Smooth muscle cell (in vitro differentiated cells): ENCODE measurements at regions not wholly inside any gene's neighbourhood (a gene's known extent, or its start where the extent isn't known, plus 50 kb on each side); places are given as distances from the start of the nearest gene placed in this dataset.

Experiments
- DNase-seq: peaks from one replicate; lab custom pipeline; 2025; ENCODE audit not compliant: unreplicated experiment; lab: John Stamatoyannopoulos, UW
- H2AFZ ChIP-seq: fragments of 200-600 bp; sonication (generic); 2 replicates; pipeline ENCODE4 v1.6.0; 2016; ENCODE audit warnings: antibody characterized with exemption, low read depth, mild to moderate bottlenecking
- H3F3A ChIP-seq: fragments of 200-600 bp; sonication (generic); 2 replicates; pipeline ENCODE4 v1.6.0; 2017; ENCODE audit warnings: antibody characterized with exemption, low read depth
- H3K27ac ChIP-seq: fragments of 200-600 bp; sonication (generic); 2 replicates; pipeline ENCODE4 v1.5.1; 2016; ENCODE audit warnings: low read depth, mild to moderate bottlenecking
- H3K27me3 ChIP-seq: fragments of 200-600 bp; sonication (generic); 2 replicates; pipeline ENCODE4 v1.6.1; 2016; ENCODE audit warnings: low read depth, mild to moderate bottlenecking
- H3K36me3 ChIP-seq: fragments of 200-600 bp; sonication (generic); 2 replicates; pipeline ENCODE4 v1.5.1; 2016; ENCODE audit warnings: low read depth
- H3K4me1 ChIP-seq: fragments of 200-600 bp; sonication (generic); 2 replicates; pipeline ENCODE4 v1.5.1; 2016; ENCODE audit warnings: low read depth
- H3K4me2 ChIP-seq: fragments of 200-600 bp; sonication (generic); 2 replicates; pipeline ENCODE4 v1.6.0; 2016; ENCODE audit warnings: mild to moderate bottlenecking
- H3K4me3 ChIP-seq: fragments of 200-600 bp; sonication (generic); 2 replicates; pipeline ENCODE4 v1.5.1; 2016; ENCODE audit warnings: mild to moderate bottlenecking
- H3K79me2 ChIP-seq: fragments of 200-600 bp; sonication (generic); 2 replicates; pipeline ENCODE4 v1.6.0; 2016; ENCODE audit warnings: low read depth, mild to moderate bottlenecking
- H3K9ac ChIP-seq: fragments of 200-600 bp; sonication (generic); 2 replicates; pipeline ENCODE4 v1.6.0; 2016; ENCODE audit warnings: low read depth
- H3K9me3 ChIP-seq: fragments of 200-600 bp; sonication (generic); replicated peaks from 2 replicates; pipeline ENCODE4 v1.5.1; 2016; ENCODE audit warnings: low read depth
- H4K20me1 ChIP-seq: fragments of 200-600 bp; sonication (generic); 2 replicates; pipeline ENCODE4 v1.6.0; 2016; ENCODE audit warnings: low read depth
- CTCF ChIP-seq: fragments of 200-600 bp; sonication (generic); IDR thresholded peaks from 2 replicates; pipeline ENCODE4 v1.5.1; 2017; ENCODE audit warnings: borderline replicate concordance, mild to moderate bottlenecking, antibody characterized with exemption; ENCODE audit not compliant: insufficient read depth, poor library complexity, severe bottlenecking
- WGBS: methylation state at CpG from one replicate; pipeline ENCODE4 v1.1.7; 2016; ENCODE audit warnings: low lambda C conversion rate; 5-methylcytosine and 5-hydroxymethylcytosine counted together

GRCh38 chr10:55397777-55398496, 596.9 kb upstream of the PCDH15 start:
- Histone ChIP-seq H3K4me1 (peaks cover 4% of the 10 kb centered on the region), H3K9ac (no peak overlapping the region), H3K4me3 (no peak overlapping the region), H3K36me3 (no peaks in the 10 kb centered on the region), H4K20me1 (no peaks in the 10 kb centered on the region), H3K4me2 (no peak overlapping the region), H3K9me3 (no peaks in the 10 kb centered on the region), H3K27me3 (no peaks in the 10 kb centered on the region), H2AFZ (no peak overlapping the region), H3K27ac (no peak overlapping the region), H3F3A (no peaks in the 10 kb centered on the region), H3K79me2 (no peaks in the 10 kb centered on the region)
- 91% methylated on average over 7 of the region's 7 CpGs for WGBS
- DNase-seq = no peak
- no peak for TF ChIP-seq CTCF

- H3K4me1 ChIP-seq = no peaks in the 10 kb centered on the region
- no peaks in the 10 kb centered on the region for H3K27me3 ChIP-seq
- no peak overlapping the region for H3K4me3 ChIP-seq
- no peak overlapping the region for H3K27ac ChIP-seq
- 79% methylated on average over 1 of the region's 1 CpG for WGBS
- no peak overlapping the region for H2AFZ ChIP-seq
- H3K36me3 ChIP-seq = no peaks in the 10 kb centered on the region
- no peaks in the 10 kb centered on the region for H3K9me3 ChIP-seq
- no peaks in the 10 kb centered on the region for H4K20me1 ChIP-seq
- no peak for TF ChIP-seq CTCF
- H3F3A ChIP-seq = no peaks in the 10 kb centered on the region
- no peaks in the 10 kb centered on the region for H3K79me2 ChIP-seq
- no peak overlapping the region for H3K4me2 ChIP-seq
- no peak overlapping the region for H3K9ac ChIP-seq
- DNase-seq = no peak
Observed at GRCh38 chr10:55378196-55378595, 577.2 kb upstream of the PCDH15 start.

DNA sequence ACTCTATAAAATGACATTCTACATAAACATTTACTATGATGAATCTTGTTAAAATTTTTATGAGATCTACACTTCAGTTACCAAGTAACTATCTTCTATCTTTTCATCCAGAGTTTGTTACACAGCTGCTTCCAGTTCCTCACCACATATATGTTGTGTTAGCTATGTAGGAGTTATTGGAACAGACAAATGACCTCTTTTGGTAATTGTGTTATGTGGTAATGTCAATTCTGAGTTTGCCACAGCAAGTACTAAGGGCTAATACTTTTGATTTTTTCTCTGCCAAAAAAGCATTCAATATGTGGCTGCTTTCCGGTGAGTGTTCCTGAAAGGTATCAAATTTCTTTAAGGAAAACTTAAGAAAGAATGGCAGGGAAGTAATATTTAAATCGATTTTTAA, 573.9 kb upstream of the PCDH15 start:
- Histone ChIP-seq H3K9ac (no peak overlapping the region), H3K79me2 (no peaks in the 10 kb centered on the region), H3K27ac (no peak overlapping the region), H4K20me1 (no peaks in the 10 kb centered on the region), H3K9me3 (no peaks in the 10 kb centered on the region), H3K4me1 (peaks cover 13% of the 10 kb centered on the region), H3F3A (no peaks in the 10 kb centered on the region), H2AFZ (no peak overlapping the region), H3K27me3 (no peaks in the 10 kb centered on the region), H3K36me3 (no peaks in the 10 kb centered on the region), H3K4me3 (no peak overlapping the region), H3K4me2 (no peak overlapping the region)
- no peak for DNase-seq
- no peak for TF ChIP-seq CTCF
- WGBS = 69% methylated on average over 2 of the region's 2 CpGs

DNA sequence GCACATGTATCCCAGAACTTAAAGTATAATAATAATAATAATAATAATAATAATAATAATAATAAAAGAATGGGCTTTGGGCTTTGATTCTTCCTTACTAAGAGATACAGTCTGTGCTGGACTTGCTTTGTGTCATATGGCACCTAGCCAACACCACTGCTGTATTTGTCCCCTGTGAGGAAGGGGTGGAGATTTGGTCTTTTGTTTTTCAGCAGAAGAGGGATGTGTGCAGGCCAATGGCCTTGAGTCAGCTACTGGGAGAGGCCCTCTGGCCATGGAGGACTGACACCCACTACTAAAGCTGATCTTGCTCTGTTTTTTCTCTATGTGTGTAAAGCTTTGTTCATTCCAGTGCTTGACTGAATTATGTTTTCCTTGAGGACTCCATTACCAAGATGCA, 573.0 kb upstream of the PCDH15 start:
- H3K79me2 ChIP-seq = no peaks in the 10 kb centered on the region
- H3K9ac ChIP-seq = no peak overlapping the region
- no peaks in the 10 kb centered on the region for H3K27me3 ChIP-seq
- H4K20me1 ChIP-seq = no peaks in the 10 kb centered on the region
- H3K27ac ChIP-seq = no peak overlapping the region
- H3K4me2 ChIP-seq = no peak overlapping the region
- no peaks in the 10 kb centered on the region for H3F3A ChIP-seq
- H2AFZ ChIP-seq = no peak overlapping the region
- no peaks in the 10 kb centered on the region for H3K9me3 ChIP-seq
- no peak for DNase-seq
- no peaks in the 10 kb centered on the region for H3K36me3 ChIP-seq
- TF ChIP-seq CTCF = no peak
- H3K4me3 ChIP-seq = no peak overlapping the region
- peaks cover 21% of the 10 kb centered on the region for H3K4me1 ChIP-seq
